HG03442 (cell line): ENCODE measurements at regions not wholly inside any gene's neighbourhood (a gene's known extent, or its start where the extent isn't known, plus 50 kb on each side); places are given as distances from the start of the nearest gene placed in this dataset.

Experiments used
- ATAC-seq: cut with Tn5 transposase; IDR thresholded peaks from one replicate; pipeline ENCODE4 v1.9.1; 2021; ENCODE audit warnings: mild to moderate bottlenecking, moderate library complexity; ENCODE audit not compliant: unreplicated experiment

GRCh38 chr17:72338304-72338703 is 217.5 kb downstream of the SOX9 start:
- ATAC-seq, result no peak

GRCh38 chr17:72338847-72339790 is 218.3 kb downstream of the SOX9 start:
- no peak for ATAC-seq

- no peak for ATAC-seq
Measured at GRCh38 chr17:72340836-72341235, 220.0 kb downstream of the SOX9 start.

GRCh38 chr17:72342061-72342460 is 221.2 kb downstream of the SOX9 start:
- ATAC-seq, result no peak

- no peak for ATAC-seq
Measured at GRCh38 chr17:72342627-72343527, 222.1 kb downstream of the SOX9 start.

- no peak for ATAC-seq
Measured at GRCh38 chr17:72343911-72344310, 223.1 kb downstream of the SOX9 start.

GRCh38 chr17:72344613-72345012 is 223.8 kb downstream of the SOX9 start:
- no peak for ATAC-seq

- no peak for ATAC-seq
Measured at GRCh38 chr17:72345088-72345487, 224.3 kb downstream of the SOX9 start.

GRCh38 chr17:72345536-72345935 is 224.7 kb downstream of the SOX9 start:
- no peak for ATAC-seq

- ATAC-seq, result no peak
Measured at GRCh38 chr17:72346306-72346705, 225.5 kb downstream of the SOX9 start.

GRCh38 chr17:72349011-72349410 is 228.2 kb downstream of the SOX9 start:
- no peak for ATAC-seq

GRCh38 chr17:72349491-72349995 is 228.7 kb downstream of the SOX9 start:
- no peak for ATAC-seq

GRCh38 chr17:72350073-72350472 is 229.3 kb downstream of the SOX9 start:
- ATAC-seq, result no peak

- ATAC-seq, result no peak
Measured at GRCh38 chr17:72351365-72351764, 230.5 kb downstream of the SOX9 start.

GRCh38 chr17:72351884-72352346 is 231.1 kb downstream of the SOX9 start:
- no peak for ATAC-seq

GRCh38 chr17:72353502-72353901 is 232.7 kb downstream of the SOX9 start:
- ATAC-seq, result no peak

- no peak for ATAC-seq
Measured at GRCh38 chr17:72354071-72354470, 233.3 kb downstream of the SOX9 start.

- no peak for ATAC-seq
Measured at GRCh38 chr17:72357764-72358365, 237.0 kb downstream of the SOX9 start.

- no peak for ATAC-seq
Measured at GRCh38 chr17:72358465-72358864, 237.6 kb downstream of the SOX9 start.

- ATAC-seq, result no peak
Measured at GRCh38 chr17:72359274-72359673, 238.5 kb downstream of the SOX9 start.

GRCh38 chr17:72359811-72360210 is 239.0 kb downstream of the SOX9 start:
- ATAC-seq, result no peak
